ENCODE measurements at regions not wholly inside any gene's neighbourhood (a gene's known extent, or its start where the extent isn't known, plus 50 kb on each side); places are given as distances from the start of the nearest gene placed in this dataset.
A peak's percentile ranks its signal among the peaks of the same experiment; 100 is the strongest.

DNA sequence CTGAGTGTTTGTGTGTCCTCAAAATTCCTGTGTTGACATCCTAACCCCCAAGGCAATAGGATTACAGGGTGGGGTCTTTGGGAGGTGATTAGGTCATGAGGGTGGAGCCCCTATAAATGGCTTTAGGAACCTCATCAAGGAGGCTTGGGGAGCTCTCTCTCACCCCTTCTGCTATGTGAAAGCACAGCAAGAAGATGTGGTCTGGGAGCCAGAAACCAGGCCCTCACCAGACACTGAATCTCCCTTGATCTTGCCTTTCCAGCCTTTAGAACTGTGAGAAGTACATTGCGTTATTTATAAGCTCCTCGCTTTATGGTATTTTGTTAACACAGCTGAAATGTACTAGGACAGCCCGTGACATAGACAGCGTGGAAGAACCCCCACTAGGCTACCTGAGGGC, 712.0 kb upstream of the SGCG start:
- Histone ChIP-seq H3K27ac (ENCODE audit: low read depth, low read length) (no peak overlapping the region), H3K79me2 (ENCODE audit: control insufficient read depth, insufficient read depth, low read length) (no peaks in the 10 kb centered on the region), H3K36me3 (ENCODE audit: control insufficient read depth, insufficient read depth, low read length) (no peaks in the 10 kb centered on the region), H3K56ac (ENCODE audit: low read length) (no peak overlapping the region), H2BK15ac (replicated peaks; ENCODE audit: low read depth) (no peak overlapping the region), H4K5ac (ENCODE audit: low read length) (no peak overlapping the region), H2BK5ac (ENCODE audit: low read length) (no peak overlapping the region), H3K18ac (ENCODE audit: low read length) (no peak overlapping the region), H2BK120ac (ENCODE audit: low read depth, low read length) (no peak overlapping the region), H3K79me1 (ENCODE audit: low read length) (no peaks in the 10 kb centered on the region), H4K8ac (ENCODE audit: low read depth, low read length) (no peak overlapping the region), H3K27me3 (ENCODE audit: insufficient read depth, low read length, poor library complexity) (no peaks in the 10 kb centered on the region), H3K4me3 (ENCODE audit: low read length) (no peak overlapping the region), H3K4me2 (ENCODE audit: low read length) (no peak overlapping the region), H3K9ac (ENCODE audit: low read length) (no peak overlapping the region), H3K4ac (ENCODE audit: low read depth, low read length) (no peak overlapping the region), H3K4me1 (ENCODE audit: control insufficient read depth, low read depth, low read length) (no peaks in the 10 kb centered on the region), H2AK5ac (ENCODE audit: low read length) (no peak overlapping the region), H3K23ac (ENCODE audit: low read length) (no peak overlapping the region)
- no peak for DNase-seq
- no CpG with 5 or more reads among the region's 4 CpGs for WGBS (ENCODE audit: extremely low coverage, insufficient coverage, low lambda C conversion rate)

DNA sequence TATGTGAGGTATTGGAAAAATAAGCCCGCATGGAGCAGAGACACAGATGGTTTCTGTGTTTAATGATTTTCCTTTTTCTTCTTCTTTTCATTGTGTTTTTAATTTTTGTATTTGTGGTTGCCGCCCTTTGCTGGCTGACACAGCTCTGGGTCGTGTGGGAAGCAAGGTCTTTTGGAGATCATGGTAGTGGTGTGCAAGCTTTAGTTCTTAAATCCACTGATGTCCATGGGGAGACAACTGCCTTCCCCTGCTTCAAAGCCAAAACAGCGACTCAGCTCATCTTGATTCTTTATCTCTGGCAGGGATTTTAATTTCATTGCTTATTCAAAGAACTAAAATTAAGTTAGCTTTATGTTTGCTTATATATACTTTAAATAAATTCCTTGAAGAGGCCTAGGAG, 711.3 kb upstream of the SGCG start:
- H3K36me3 ChIP-seq (ENCODE audit: control insufficient read depth, insufficient read depth, low read length) = no peaks in the 10 kb centered on the region
- H3K27me3 ChIP-seq (ENCODE audit: insufficient read depth, low read length, poor library complexity) = no peaks in the 10 kb centered on the region
- H3K4ac ChIP-seq (ENCODE audit: low read depth, low read length) = no peak overlapping the region
- H3K56ac ChIP-seq (ENCODE audit: low read length) = no peak overlapping the region
- H2BK15ac ChIP-seq (replicated peaks; ENCODE audit: low read depth) = peak overlapping the region; percentile 27
- H3K4me2 ChIP-seq (ENCODE audit: low read length) = no peak overlapping the region
- no peak overlapping the region for H4K8ac ChIP-seq (ENCODE audit: low read depth, low read length)
- no peak overlapping the region for H4K5ac ChIP-seq (ENCODE audit: low read length)
- no peak overlapping the region for H3K18ac ChIP-seq (ENCODE audit: low read length)
- no peak overlapping the region for H3K23ac ChIP-seq (ENCODE audit: low read length)
- no peak overlapping the region for H3K9ac ChIP-seq (ENCODE audit: low read length)
- H3K79me2 ChIP-seq (ENCODE audit: control insufficient read depth, insufficient read depth, low read length) = no peaks in the 10 kb centered on the region
- no peak overlapping the region for H3K27ac ChIP-seq (ENCODE audit: low read depth, low read length)
- no peaks in the 10 kb centered on the region for H3K79me1 ChIP-seq (ENCODE audit: low read length)
- no peaks in the 10 kb centered on the region for H3K4me1 ChIP-seq (ENCODE audit: control insufficient read depth, low read depth, low read length)
- no CpG with 5 or more reads among the region's 4 CpGs for WGBS (ENCODE audit: extremely low coverage, insufficient coverage, low lambda C conversion rate)
- no peak overlapping the region for H2BK5ac ChIP-seq (ENCODE audit: low read length)
- no peak overlapping the region for H3K4me3 ChIP-seq (ENCODE audit: low read length)
- H2BK120ac ChIP-seq (ENCODE audit: low read depth, low read length) = no peak overlapping the region
- no peak overlapping the region for H2AK5ac ChIP-seq (ENCODE audit: low read length)
- DNase-seq = no peak

- H3K4ac ChIP-seq (ENCODE audit: low read depth, low read length) = no peak overlapping the region
- H3K18ac ChIP-seq (ENCODE audit: low read length) = no peak overlapping the region
- H2BK5ac ChIP-seq (ENCODE audit: low read length) = no peak overlapping the region
- no peak overlapping the region for H4K5ac ChIP-seq (ENCODE audit: low read length)
- no peak overlapping the region for H3K23ac ChIP-seq (ENCODE audit: low read length)
- no peak overlapping the region for H2BK15ac ChIP-seq (replicated peaks; ENCODE audit: low read depth)
- no peaks in the 10 kb centered on the region for H3K36me3 ChIP-seq (ENCODE audit: control insufficient read depth, insufficient read depth, low read length)
- no peaks in the 10 kb centered on the region for H3K79me1 ChIP-seq (ENCODE audit: low read length)
- WGBS (ENCODE audit: extremely low coverage, insufficient coverage, low lambda C conversion rate) = no CpG with 5 or more reads among the region's 3 CpGs
- H3K79me2 ChIP-seq (ENCODE audit: control insufficient read depth, insufficient read depth, low read length) = no peaks in the 10 kb centered on the region
- H3K56ac ChIP-seq (ENCODE audit: low read length) = no peak overlapping the region
- H3K27ac ChIP-seq (ENCODE audit: low read depth, low read length) = no peak overlapping the region
- H2AK5ac ChIP-seq (ENCODE audit: low read length) = no peak overlapping the region
- no peak overlapping the region for H3K4me2 ChIP-seq (ENCODE audit: low read length)
- no peak overlapping the region for H4K8ac ChIP-seq (ENCODE audit: low read depth, low read length)
- H3K9ac ChIP-seq (ENCODE audit: low read length) = no peak overlapping the region
- no peaks in the 10 kb centered on the region for H3K4me1 ChIP-seq (ENCODE audit: control insufficient read depth, low read depth, low read length)
- no peak for DNase-seq
- no peak overlapping the region for H3K4me3 ChIP-seq (ENCODE audit: low read length)
- no peak overlapping the region for H2BK120ac ChIP-seq (ENCODE audit: low read depth, low read length)
- H3K27me3 ChIP-seq (ENCODE audit: insufficient read depth, low read length, poor library complexity) = no peaks in the 10 kb centered on the region
Measured at GRCh38 chr13:22470075-22470474, 710.7 kb upstream of the SGCG start.

GRCh38 chr13:22482496-22483000, 698.2 kb upstream of the SGCG start:
- H3K56ac ChIP-seq (ENCODE audit: low read length) = no peak overlapping the region
- H3K4me3 ChIP-seq (ENCODE audit: low read length) = no peak overlapping the region
- H3K79me1 ChIP-seq (ENCODE audit: low read length) = no peaks in the 10 kb centered on the region
- WGBS (ENCODE audit: extremely low coverage, insufficient coverage, low lambda C conversion rate) = no CpG with 5 or more reads among the region's 2 CpGs
- H2BK120ac ChIP-seq (ENCODE audit: low read depth, low read length) = no peak overlapping the region
- no peak overlapping the region for H4K5ac ChIP-seq (ENCODE audit: low read length)
- H3K4ac ChIP-seq (ENCODE audit: low read depth, low read length) = no peak overlapping the region
- H2BK5ac ChIP-seq (ENCODE audit: low read length) = no peak overlapping the region
- H3K4me1 ChIP-seq (ENCODE audit: control insufficient read depth, low read depth, low read length) = no peaks in the 10 kb centered on the region
- DNase-seq = no peak
- H3K79me2 ChIP-seq (ENCODE audit: control insufficient read depth, insufficient read depth, low read length) = no peaks in the 10 kb centered on the region
- H3K27me3 ChIP-seq (ENCODE audit: insufficient read depth, low read length, poor library complexity) = no peaks in the 10 kb centered on the region
- no peak overlapping the region for H3K9ac ChIP-seq (ENCODE audit: low read length)
- H3K27ac ChIP-seq (ENCODE audit: low read depth, low read length) = no peak overlapping the region
- H4K8ac ChIP-seq (ENCODE audit: low read depth, low read length) = no peak overlapping the region
- H2BK15ac ChIP-seq (replicated peaks; ENCODE audit: low read depth) = no peak overlapping the region
- no peaks in the 10 kb centered on the region for H3K36me3 ChIP-seq (ENCODE audit: control insufficient read depth, insufficient read depth, low read length)
- H3K23ac ChIP-seq (ENCODE audit: low read length) = no peak overlapping the region
- H3K18ac ChIP-seq (ENCODE audit: low read length) = no peak overlapping the region
- H2AK5ac ChIP-seq (ENCODE audit: low read length) = no peak overlapping the region
- no peak overlapping the region for H3K4me2 ChIP-seq (ENCODE audit: low read length)

- H2BK120ac ChIP-seq (ENCODE audit: low read depth, low read length) = no peak overlapping the region
- no peaks in the 10 kb centered on the region for H3K79me2 ChIP-seq (ENCODE audit: control insufficient read depth, insufficient read depth, low read length)
- no peaks in the 10 kb centered on the region for H3K79me1 ChIP-seq (ENCODE audit: low read length)
- WGBS (ENCODE audit: extremely low coverage, insufficient coverage, low lambda C conversion rate) = no CpG with 5 or more reads among the region's 1 CpG
- no peak overlapping the region for H3K18ac ChIP-seq (ENCODE audit: low read length)
- H2AK5ac ChIP-seq (ENCODE audit: low read length) = no peak overlapping the region
- no peaks in the 10 kb centered on the region for H3K36me3 ChIP-seq (ENCODE audit: control insufficient read depth, insufficient read depth, low read length)
- H4K5ac ChIP-seq (ENCODE audit: low read length) = no peak overlapping the region
- no peaks in the 10 kb centered on the region for H3K4me1 ChIP-seq (ENCODE audit: control insufficient read depth, low read depth, low read length)
- H3K4me2 ChIP-seq (ENCODE audit: low read length) = no peak overlapping the region
- no peak overlapping the region for H2BK15ac ChIP-seq (replicated peaks; ENCODE audit: low read depth)
- no peak overlapping the region for H3K9ac ChIP-seq (ENCODE audit: low read length)
- no peak overlapping the region for H2BK5ac ChIP-seq (ENCODE audit: low read length)
- no peak overlapping the region for H3K56ac ChIP-seq (ENCODE audit: low read length)
- H4K8ac ChIP-seq (ENCODE audit: low read depth, low read length) = no peak overlapping the region
- no peak overlapping the region for H3K23ac ChIP-seq (ENCODE audit: low read length)
- no peak overlapping the region for H3K4me3 ChIP-seq (ENCODE audit: low read length)
- DNase-seq = no peak
- no peak overlapping the region for H3K4ac ChIP-seq (ENCODE audit: low read depth, low read length)
- no peak overlapping the region for H3K27ac ChIP-seq (ENCODE audit: low read depth, low read length)
- no peaks in the 10 kb centered on the region for H3K27me3 ChIP-seq (ENCODE audit: insufficient read depth, low read length, poor library complexity)
Measured at GRCh38 chr13:22483276-22483675, 697.5 kb upstream of the SGCG start.

- no peak overlapping the region for H3K9ac ChIP-seq (ENCODE audit: low read length)
- H3K27me3 ChIP-seq (ENCODE audit: insufficient read depth, low read length, poor library complexity) = no peaks in the 10 kb centered on the region
- no peaks in the 10 kb centered on the region for H3K79me2 ChIP-seq (ENCODE audit: control insufficient read depth, insufficient read depth, low read length)
- H3K56ac ChIP-seq (ENCODE audit: low read length) = no peak overlapping the region
- DNase-seq = no peak
- H2BK15ac ChIP-seq (replicated peaks; ENCODE audit: low read depth) = no peak overlapping the region
- no peak overlapping the region for H3K27ac ChIP-seq (ENCODE audit: low read depth, low read length)
- no peak overlapping the region for H3K4me2 ChIP-seq (ENCODE audit: low read length)
- no peak overlapping the region for H2AK5ac ChIP-seq (ENCODE audit: low read length)
- no peak overlapping the region for H3K4me3 ChIP-seq (ENCODE audit: low read length)
- no peak overlapping the region for H2BK120ac ChIP-seq (ENCODE audit: low read depth, low read length)
- no CpG with 5 or more reads among the region's 3 CpGs for WGBS (ENCODE audit: extremely low coverage, insufficient coverage, low lambda C conversion rate)
- H3K4ac ChIP-seq (ENCODE audit: low read depth, low read length) = no peak overlapping the region
- no peak overlapping the region for H4K8ac ChIP-seq (ENCODE audit: low read depth, low read length)
- H3K18ac ChIP-seq (ENCODE audit: low read length) = no peak overlapping the region
- no peak overlapping the region for H4K5ac ChIP-seq (ENCODE audit: low read length)
- H3K36me3 ChIP-seq (ENCODE audit: control insufficient read depth, insufficient read depth, low read length) = no peaks in the 10 kb centered on the region
- H3K23ac ChIP-seq (ENCODE audit: low read length) = no peak overlapping the region
- no peaks in the 10 kb centered on the region for H3K79me1 ChIP-seq (ENCODE audit: low read length)
- H2BK5ac ChIP-seq (ENCODE audit: low read length) = no peak overlapping the region
- H3K4me1 ChIP-seq (ENCODE audit: control insufficient read depth, low read depth, low read length) = no peaks in the 10 kb centered on the region
Measured at GRCh38 chr13:22486490-22486889, 694.3 kb upstream of the SGCG start.
